ENCODE measurements at regions not wholly inside any gene's neighbourhood (a gene's known extent, or its start where the extent isn't known, plus 50 kb on each side); places are given as distances from the start of the nearest gene placed in this dataset.
"Not testable (repeated sequence)": the region's sequence is repeated elsewhere in the genome, so short reads cannot be mapped to it uniquely, and the experiment has no call there.

DNA sequence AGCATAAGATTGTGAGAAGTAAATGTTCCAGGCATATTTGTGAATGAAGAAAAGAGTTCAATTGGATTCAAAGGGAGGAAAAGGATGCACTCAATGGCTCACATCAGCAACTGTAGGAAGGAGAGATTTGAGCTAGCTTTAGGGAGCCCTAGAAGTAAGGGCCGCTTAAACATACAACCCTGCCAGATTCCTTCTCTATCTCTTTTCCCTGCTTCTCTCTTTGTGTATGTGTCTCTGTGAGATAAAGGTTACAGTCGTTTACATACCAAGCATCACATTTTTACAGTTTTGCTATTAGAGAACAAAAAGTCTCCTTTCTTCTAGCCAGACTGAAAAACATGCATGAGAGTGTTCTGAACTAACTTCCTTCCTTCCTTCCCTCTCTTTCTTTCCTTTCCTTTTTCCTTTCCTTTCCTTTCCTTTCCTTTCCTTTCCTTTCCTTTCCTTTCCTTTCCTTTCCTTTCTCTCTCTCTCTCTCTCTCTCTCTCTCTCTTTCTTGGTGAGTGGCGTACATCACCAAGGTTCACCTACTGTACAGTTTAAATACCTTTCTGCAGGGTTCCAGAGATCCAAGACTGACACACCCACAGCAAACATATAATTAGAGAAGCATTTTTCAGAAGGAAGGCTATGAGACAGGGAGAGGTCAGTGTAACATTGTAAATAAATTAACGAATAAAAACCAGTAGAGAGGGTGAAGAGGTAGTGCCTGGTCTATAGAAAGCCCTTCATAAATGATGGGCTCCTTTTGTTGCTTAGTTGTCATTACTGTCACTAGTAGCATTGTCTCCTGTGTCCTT, 240.4 kb downstream of the ARL4A start:
- no peak overlapping the region for H3K4me3 ChIP-seq (ENCODE audit: low read depth, poor library complexity, severe bottlenecking)
- no peak for DNase-seq (ENCODE audit: low spot score in 2 of 2)
- intact Hi-C loops (cut with DNase I; ENCODE audit: low total_unique reads), result no loop called here
- 69 to 77% methylated on average over 4 of the region's 4 CpGs for WGBS, 2 donors
- TF ChIP-seq, protein P1, sequence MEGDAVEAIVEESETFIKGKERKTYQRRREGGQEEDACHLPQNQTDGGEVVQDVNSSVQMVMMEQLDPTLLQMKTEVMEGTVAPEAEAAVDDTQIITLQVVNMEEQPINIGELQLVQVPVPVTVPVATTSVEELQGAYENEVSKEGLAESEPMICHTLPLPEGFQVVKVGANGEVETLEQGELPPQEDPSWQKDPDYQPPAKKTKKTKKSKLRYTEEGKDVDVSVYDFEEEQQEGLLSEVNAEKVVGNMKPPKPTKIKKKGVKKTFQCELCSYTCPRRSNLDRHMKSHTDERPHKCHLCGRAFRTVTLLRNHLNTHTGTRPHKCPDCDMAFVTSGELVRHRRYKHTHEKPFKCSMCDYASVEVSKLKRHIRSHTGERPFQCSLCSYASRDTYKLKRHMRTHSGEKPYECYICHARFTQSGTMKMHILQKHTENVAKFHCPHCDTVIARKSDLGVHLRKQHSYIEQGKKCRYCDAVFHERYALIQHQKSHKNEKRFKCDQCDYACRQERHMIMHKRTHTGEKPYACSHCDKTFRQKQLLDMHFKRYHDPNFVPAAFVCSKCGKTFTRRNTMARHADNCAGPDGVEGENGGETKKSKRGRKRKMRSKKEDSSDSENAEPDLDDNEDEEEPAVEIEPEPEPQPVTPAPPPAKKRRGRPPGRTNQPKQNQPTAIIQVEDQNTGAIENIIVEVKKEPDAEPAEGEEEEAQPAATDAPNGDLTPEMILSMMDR (IDR thresholded peaks at IDR 0.05), result no peak
- TF ChIP-seq POLR2A (IDR thresholded peaks at IDR 0.05), result no peak

DNA sequence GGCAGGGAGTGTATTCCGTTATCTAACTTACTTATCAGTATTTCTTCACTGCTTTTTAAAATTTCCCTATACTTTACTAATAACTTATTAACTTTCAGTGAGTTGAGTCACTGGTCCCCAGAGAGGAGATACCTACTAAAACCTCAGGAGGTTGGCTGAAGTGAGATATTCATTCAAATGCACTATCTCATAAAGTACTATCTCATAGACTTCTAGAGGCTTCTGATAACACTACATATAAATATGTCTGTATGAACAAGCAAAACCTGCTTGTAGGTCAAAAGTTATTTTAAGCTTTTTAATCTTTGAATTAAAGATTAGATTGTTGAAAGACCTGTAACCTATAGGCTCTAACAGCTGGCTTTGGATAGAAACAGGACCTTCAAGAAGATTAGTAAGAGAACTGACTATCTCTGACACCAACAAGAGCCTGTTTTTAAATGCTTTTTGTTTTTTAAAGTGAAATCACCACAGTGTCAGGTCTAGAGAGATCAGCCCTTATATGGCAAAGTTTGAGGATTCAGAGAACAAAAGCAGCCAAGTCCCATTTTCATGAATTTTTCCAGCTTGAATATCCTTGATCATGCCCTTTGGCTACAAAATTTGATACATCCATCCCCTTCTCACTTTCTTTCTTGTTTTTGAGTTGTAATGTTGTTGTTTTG, 242.2 kb downstream of the ARL4A start:
- no peak for TF ChIP-seq POLR2A (IDR thresholded peaks at IDR 0.05)
- TF ChIP-seq, protein P1 (IDR thresholded peaks at IDR 0.05), result no peak
- WGBS, 2 donors, result 89 to 90% methylated on average over 1 of the region's 1 CpG
- intact Hi-C loops (cut with DNase I; ENCODE audit: low total_unique reads), result no loop called here
- DNase-seq (ENCODE audit: low spot score in 2 of 2), result no peak
- no peak overlapping the region for H3K4me3 ChIP-seq (ENCODE audit: low read depth, poor library complexity, severe bottlenecking)

DNA sequence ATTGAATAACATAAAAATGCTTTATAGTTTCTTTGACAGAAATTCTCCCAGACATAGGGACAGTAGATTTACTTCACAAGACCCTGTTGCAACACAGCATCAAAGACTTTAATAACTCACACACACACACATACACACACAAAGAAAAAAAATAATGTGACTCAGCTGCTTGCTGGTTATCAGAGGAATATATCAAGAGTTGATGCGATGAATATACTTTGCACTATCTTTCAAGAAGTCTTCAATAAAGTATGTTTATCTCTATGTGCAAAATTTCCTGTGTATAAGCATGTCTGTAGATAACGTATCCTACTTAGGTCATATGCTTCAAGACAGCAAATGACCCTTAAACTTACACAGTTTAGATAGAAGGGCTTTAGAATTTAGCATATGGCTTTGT, 243.1 kb downstream of the ARL4A start:
- intact Hi-C loops (cut with DNase I; ENCODE audit: low total_unique reads), result no loop called here
- WGBS, 2 donors, result 41 to 49% methylated on average over 2 of the region's 2 CpGs
- no peak for TF ChIP-seq POLR2A (IDR thresholded peaks at IDR 0.05)
- TF ChIP-seq, protein P1 (IDR thresholded peaks at IDR 0.05), result no peak
- no peak overlapping the region for H3K4me3 ChIP-seq (ENCODE audit: low read depth, poor library complexity, severe bottlenecking)
- DNase-seq (ENCODE audit: low spot score in 2 of 2), result no peak

DNA sequence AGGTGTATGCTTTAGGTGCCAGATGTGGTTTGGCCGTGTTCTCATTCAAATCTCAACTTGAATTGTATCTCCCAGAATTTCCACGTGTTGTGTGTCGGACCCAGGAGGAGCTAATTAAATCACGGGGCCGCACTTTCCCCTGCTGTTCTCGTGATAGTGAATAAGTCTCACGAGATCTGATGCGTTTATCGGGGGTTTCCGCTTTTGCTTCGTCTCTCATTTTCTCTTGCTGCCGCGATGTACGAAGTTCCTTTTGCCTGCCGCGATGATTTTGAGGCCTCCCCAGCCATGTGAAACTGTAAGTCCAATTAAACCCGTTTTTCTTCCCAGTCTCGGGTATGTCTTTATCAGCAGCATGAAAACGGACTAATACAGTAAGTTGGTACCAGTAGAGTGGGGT, 244.0 kb downstream of the ARL4A start:
- DNase-seq (ENCODE audit: low spot score in 2 of 2); H3K4me3 ChIP-seq (ENCODE audit: low read depth, poor library complexity, severe bottlenecking); intact Hi-C loops (cut with DNase I; ENCODE audit: low total_unique reads): not testable (repeated sequence)
- 90% methylated on average over 19 of the region's 19 CpGs for WGBS, 2 donors

DNA sequence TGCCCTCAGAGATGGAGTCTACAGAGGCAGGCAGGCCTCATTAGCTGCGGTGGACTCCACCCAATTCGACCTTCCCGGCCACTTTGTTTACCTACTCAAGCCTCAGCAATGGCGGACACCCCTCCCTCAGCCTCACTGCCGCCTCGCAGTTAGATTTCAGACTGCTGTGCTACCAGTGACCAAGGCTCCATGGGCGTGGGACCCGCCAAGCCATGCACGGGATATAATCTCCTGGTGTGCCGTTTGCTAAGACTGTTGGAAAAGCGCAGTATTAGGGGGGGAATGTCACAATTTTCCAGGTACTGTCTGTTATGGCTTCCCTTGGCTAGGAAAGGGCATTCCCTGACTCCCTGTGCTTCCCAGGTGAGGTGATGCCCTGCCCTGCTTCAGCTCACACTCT, 252.3 kb downstream of the ARL4A start:
- WGBS, 2 donors, result 93 to 97% methylated on average over 11 of the region's 11 CpGs
- no peak for TF ChIP-seq POLR2A (IDR thresholded peaks at IDR 0.05)
- TF ChIP-seq, protein P1 (IDR thresholded peaks at IDR 0.05), result no peak
- DNase-seq (ENCODE audit: low spot score in 2 of 2), result no peak
- H3K4me3 ChIP-seq (ENCODE audit: low read depth, poor library complexity, severe bottlenecking), result no peak overlapping the region
- intact Hi-C loops (cut with DNase I; ENCODE audit: low total_unique reads), result no loop called here

DNA sequence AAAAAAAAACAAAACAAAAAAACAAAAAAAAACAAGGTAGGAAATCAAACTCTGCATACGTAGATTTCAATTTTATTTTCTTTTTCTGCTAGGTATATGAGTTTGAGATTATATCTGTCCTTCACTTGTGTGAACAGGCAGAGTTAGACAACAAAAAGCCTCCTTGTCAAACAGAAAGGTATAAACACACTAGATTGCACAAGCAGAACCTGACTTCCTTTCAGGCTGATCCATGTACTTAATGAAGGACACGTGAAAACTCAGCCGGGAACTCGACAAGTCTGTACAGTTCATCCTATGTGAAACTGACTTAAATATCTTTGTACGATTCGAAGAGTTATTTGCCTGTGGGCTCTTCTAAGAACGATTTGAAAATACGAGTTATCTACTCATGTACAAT, 254.1 kb downstream of the ARL4A start:
- no peak overlapping the region for H3K4me3 ChIP-seq (ENCODE audit: low read depth, poor library complexity, severe bottlenecking)
- no peak for TF ChIP-seq POLR2A (IDR thresholded peaks at IDR 0.05)
- TF ChIP-seq, protein P1 (IDR thresholded peaks at IDR 0.05), result no peak
- intact Hi-C loops (cut with DNase I; ENCODE audit: low total_unique reads), result no loop called here
- peak in 1 of 2 donors; percentile 52 for DNase-seq (ENCODE audit: low spot score in 2 of 2)
- WGBS, 2 donors, result 51 to 53% methylated on average over 8 of the region's 8 CpGs
